Activated CD8-positive, alpha-beta memory T cell treated with anti-CD3 and anti-CD28 coated beads for 48 hours (primary cell): ENCODE measurements at regions not wholly inside any gene's neighbourhood (a gene's known extent, or its start where the extent isn't known, plus 50 kb on each side); places are given as distances from the start of the nearest gene placed in this dataset.
A peak's percentile ranks its signal among the peaks of the same experiment; 100 is the strongest.

ENCODE experiments used
- DNase-seq, 3 experiments: peaks; one replicate each; pipeline ENCODE4 v3.0.0-alpha.2; 2020; ENCODE audit warnings: low read depth in 2 of 3, low spot score in 2 of 3

DNA sequence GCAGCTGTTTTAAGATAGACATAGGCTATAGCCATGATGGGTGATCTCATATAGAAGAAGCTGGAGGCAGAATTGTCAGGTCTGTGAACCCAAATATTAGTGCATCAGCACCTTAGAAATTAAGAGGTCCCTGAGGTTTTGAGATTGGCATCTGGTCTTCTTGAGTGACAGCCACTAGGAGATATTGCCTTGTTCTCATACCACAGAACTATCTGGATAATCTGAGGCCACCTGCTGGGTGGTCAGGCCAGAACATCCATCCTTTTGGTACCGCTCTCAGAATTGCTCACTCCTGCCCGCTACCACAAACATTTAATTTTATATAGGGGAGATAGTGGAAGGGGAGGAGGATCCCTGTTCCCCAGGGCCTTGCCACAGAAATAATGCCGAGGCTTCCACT lies 210.6 kb upstream of the ZPLD1 start:
- DNase-seq, result no peak

DNA sequence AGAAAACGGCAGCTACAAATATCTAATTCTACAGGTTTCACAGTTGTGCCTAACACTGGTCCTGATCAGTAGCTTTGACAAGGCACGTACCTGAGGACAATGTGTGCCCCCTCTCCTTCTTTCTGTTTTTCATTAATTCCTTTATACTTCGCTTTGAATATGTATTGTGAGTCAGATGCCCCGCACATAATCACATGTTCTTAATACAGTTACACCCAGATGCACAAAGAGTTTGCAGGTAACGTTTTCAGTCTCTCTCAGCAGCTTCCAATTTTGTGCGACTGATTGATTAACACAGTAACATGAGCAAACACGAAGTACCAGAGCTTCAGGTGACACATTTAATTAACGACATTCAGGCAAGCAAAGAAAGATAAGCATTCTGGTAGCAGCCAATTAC lies 209.8 kb upstream of the ZPLD1 start:
- no peak for DNase-seq

DNA sequence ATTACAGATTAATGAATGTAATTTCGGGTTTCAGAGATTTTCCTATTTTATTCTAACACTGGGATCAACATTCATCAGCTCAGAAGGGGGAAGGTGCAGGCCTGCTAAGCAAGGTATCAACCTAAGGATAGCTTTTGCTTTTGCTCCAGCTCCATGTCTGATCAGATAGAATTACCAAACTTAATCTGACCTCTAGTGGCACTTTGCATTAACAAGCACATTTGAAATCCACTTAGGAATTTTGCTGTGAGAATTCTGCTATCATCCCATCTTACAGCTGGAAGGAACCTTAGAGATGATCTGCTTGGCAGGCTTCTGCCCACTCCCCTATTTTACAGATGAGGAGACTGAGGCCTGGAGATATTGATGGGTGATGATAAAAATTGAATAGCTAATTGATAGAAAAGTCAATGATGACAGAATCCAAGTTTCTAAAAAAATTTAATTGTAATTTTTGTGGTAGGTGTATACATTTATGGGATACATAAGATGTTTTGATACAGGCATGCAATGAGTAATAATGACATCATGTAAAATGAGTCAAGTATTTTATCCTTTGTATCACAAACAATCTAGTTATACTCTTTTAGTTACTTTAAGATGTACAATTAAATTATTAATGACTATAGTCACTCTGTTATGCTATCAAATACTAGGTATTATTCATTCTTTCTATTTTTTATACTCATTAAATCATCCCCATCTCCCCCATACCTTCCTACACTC lies 209.2 kb upstream of the ZPLD1 start:
- no peak for DNase-seq

DNA sequence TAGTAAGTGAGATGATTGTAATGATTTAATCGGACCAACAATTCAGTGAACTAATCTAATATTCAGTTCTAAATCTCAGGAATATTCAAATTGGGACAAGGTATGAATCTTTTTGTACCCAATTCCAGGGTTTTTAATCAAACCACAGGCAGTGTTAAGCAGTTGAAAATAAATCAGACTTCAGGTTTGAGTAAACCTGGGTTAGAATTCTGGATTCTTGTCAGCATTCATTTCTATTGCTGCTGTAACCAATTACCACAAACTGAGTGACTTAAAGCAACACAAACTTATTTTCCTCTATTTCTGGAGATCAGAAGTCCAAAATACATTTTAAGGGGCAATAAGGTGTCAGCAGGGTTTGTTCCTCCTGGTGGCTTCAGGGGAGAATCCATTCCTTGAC lies 208.4 kb upstream of the ZPLD1 start:
- DNase-seq, result no peak

DNA sequence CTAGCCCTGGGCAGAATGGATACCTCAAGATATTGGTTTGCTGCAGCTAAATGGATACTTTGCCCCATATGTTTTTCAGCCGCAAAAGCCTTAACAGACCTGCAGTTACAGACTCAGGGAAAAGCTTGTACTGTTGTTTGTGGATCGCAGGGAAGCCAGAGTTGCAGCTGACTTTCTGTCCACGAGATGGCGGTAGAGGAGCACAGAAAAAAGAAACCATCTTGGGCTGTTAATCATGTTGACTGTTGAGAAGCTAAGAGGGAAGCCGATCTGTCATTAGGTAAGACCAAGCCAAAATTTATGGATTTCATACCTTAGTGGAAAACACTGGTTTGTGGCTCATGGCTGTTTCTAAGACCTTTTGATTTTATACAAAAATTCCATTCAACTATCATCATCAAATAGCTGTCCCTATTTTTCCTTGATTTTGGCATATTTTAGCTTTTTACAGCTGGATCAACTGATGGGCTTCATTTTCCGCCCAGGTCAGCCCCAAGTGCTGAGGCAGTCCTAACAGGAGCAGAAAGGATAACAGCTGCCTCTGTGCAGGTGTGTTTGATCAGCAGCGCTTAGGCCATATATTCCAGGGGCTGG lies 205.7 kb upstream of the ZPLD1 start:
- DNase-seq, result peak; percentile 34 to 58 (median 40)

DNA sequence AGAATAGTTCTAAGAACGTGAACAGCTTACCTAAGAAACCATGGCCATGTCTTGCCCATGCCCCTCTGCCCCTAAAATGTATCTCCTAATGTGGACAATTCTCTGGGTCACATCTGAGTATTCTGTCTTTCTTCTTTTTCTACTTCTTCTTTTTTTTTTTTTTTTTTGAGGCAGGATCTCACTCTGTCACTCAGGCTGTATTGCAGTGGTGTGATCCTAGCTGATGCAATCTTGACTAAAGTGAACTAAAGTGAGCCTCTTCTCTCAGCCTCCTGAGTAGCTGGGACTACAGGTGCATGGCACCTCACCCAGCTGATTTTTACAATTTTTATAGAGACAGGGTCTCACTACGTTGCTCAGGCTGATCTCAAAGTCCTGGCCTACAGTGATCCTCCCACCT lies 204.8 kb upstream of the ZPLD1 start:
- DNase-seq, result no peak

DNA sequence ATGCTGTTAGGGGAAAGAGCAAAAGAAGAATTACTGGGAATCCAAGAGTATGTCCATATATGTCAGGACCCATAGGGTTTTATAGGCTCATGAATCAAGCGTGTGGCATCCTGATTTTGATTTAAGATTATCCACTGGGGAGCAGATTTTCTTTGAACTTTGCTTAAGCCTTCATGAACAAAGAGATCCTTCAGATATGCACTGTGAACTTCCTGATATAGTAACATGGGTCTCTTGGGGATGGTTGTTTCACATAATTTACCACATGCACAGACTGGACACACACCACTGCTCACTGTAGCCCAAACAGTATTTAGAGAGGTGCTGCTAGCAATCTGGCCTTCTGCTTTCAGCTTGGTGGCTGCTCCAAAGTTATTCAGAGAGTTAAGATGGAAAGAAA lies 200.9 kb upstream of the ZPLD1 start:
- no peak for DNase-seq

DNA sequence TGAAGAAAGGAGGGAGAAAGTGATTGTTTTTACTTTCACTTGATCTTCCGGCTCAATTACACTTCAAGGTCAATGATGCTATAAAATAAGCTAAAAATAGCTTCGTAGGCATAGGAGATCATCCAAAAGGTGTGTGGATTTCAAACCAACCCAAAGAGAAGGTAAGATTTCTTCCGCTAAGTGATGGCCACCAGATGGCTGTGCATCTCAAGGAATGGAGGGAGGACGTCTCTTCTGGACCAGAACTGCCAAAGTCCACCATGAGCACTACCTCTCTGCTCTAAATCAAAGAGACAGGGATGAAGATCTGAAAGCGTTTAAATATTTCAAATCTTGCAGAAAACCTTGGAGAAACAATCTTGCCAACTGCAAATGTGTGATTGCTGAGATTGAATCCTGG lies 199.1 kb upstream of the ZPLD1 start:
- no peak for DNase-seq

DNA sequence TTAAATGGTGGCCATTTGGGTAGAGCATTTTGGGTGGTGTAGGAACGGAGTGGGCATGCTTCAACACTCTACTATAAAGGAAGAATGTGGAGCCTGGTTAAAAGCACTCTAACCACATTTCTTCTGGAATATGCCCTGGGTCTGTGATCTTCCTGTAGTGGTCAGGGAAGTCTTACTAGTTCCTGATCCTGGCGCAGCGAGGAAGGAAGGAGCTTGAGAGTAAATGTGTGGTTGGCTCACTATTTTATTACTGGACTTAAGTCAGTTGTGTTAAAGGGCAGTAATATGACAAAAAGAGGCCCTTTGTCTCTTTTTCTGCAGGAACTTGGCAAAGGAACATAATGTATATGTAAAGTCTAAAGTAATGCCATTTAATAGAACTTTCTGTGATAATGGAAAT lies 197.6 kb upstream of the ZPLD1 start:
- no peak for DNase-seq

DNA sequence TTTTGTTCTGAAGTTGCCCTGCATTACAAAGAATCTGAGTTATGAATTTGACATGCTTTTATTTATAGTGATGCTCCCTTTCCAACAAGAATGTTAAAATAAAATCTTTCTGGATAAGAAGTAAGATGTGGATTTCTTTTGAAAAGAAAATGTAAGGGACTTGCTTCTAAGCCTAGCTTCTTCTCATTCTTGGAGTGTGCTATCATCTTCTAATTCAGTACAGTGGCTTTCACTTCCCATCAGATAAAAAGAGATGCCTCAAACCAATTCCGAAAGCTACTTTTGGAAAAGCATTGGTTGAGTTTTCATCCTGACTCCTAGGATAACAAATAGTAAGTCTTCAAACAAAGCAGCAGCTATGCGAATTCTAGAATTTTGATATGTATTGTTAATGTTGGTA lies 197.0 kb upstream of the ZPLD1 start:
- DNase-seq, result no peak

DNA sequence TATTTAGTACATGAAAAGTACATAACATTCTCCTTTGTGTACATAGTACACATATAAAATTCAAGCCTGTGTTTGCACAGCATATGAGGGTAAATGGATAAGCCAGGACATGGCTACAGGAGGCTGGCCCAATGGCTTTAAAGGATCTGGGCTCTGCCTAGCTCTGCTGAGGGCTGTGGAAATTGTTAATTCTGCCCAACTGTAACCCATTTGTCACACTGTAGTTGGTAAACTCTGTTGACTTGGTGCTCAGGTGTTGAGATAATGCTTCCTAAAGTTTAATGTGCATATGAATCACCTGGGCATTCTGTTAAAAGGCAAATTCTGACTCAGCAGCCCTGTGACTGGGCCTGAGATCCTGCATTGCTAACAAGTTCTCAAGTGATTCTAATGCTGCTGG lies 196.5 kb upstream of the ZPLD1 start:
- DNase-seq, result no peak

DNA sequence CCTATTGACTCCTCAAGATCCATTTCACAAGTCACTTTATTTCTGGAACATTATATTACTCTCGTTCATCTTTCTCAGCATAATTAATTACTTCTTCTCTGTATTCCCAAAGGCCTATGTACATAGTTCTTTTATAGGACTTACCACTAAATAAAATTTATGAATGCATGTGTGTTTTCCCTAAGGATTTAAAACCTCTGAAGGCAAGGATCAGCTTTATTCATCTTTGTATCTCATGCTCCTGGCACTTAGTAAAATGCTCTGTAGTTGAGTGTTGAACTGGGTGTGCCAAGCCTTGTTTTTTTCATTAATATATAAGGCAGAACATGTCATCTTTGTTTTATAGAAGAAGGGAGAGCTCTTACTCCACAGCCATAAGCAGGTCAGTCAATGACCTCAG lies 194.1 kb upstream of the ZPLD1 start:
- no peak for DNase-seq

DNA sequence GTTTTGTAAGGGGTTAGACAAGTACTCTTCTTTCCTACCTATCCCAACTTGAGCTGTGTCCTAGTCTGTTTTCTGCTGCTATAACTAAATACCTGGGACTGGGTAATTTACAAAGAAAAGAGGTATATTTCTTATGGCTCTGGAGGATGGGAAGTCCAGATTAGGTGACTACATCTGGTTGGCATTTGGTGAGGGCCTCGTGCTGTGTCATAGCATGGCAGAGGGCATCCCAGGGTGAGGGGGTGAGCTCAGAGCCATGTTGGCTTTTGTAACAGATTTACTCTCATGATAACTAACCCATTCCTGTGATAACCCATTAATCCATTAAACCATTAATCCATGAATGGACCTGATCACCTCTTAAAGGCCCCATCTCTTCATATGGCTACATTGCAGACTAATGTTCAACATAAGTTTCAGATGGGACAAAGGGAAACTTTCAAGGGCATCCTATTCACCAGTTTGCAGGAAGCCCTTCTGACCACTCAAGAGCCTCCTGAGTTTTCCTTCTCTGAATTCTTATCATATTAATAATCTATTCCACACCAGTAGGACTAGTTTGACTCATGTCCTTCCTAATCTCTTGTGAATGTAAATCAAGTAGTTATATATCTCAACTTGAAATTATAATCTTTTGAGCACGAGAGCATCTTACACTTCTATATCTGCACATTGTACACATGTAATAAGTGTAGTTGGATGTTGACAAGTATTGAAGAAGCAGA lies 185.7 kb upstream of the ZPLD1 start:
- no peak for DNase-seq

DNA sequence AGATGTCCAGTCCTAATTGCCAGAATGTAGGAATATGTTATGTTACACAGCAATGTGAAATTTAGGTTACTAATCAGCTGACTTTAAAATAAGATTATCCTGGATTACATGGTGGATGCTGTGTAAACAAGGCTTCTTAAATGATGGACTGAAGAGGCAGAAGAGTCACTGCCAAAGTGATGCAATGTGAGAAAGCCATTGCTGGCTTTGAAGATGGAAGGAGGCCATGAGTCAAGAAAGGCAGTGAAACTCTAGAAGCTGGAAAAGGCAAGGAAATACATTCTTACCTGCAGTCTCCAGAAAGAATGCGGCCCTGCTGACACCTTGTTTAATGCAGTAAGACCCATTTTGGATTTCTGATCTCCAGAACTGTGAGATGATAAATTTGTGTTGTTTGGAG lies 179.1 kb upstream of the ZPLD1 start:
- no peak for DNase-seq

DNA sequence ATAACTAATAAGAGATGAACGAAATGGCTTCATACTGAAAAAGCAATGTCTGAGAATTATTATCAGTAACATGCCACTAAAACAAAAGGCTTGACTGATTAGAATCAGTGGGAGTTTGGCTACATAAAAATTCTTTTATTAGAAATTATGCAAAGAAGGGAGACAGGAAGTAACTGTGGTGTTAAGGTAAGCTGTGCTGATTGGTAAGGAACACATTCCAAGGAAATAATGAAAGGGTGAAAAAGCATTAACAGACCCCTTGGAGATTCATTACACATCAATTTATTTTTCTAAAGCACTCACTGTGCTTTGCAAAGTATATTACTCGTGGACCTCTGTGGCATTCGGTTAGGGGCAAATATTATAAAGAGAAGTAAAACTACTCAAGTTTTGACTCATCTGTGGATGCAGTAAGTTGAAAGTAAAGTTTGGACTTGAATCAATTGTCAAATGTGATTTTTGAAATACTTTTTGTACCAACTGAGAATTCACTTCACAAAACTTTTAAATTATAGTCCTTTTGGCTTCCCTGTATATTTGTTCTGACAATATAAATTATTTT lies 176.1 kb upstream of the ZPLD1 start:
- no peak for DNase-seq

DNA sequence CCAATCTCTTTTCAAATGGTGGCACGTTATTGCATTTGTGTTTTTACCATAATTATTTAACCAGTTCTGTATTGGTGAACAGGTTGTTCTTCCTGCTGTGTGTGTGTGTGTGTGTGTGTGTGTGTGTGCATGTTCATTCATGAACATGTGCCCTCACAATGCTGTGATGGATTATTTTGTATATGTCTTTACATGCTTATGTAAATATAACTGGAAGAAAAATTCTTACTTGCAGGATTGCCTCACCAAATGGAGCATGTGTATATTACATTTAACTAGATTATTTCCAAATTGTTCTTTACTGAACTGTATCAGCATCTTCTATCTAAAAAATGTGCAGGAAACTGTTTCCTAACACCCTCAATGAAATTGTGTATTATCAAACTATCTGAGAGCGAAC lies 175.2 kb upstream of the ZPLD1 start:
- no peak for DNase-seq

DNA sequence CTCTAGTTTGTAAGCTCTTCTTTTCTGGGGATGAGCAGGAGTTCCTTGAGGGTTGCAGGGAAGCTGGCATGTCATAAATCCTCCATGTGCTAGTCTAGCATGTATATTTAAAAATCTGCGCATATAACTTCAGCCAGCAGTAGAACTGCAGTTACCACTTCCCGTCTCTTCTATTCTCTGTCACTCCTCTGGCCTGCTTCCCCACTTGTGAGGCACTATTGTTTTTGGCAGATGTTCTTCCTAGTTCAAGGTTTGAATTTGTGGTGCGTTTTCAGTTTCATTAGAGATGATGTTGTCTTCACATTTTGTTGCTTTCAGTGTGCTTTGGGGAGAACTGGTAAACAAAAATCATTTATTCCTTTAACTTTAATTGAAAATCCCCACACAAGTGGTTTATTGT lies 169.1 kb upstream of the ZPLD1 start:
- DNase-seq, result no peak

DNA sequence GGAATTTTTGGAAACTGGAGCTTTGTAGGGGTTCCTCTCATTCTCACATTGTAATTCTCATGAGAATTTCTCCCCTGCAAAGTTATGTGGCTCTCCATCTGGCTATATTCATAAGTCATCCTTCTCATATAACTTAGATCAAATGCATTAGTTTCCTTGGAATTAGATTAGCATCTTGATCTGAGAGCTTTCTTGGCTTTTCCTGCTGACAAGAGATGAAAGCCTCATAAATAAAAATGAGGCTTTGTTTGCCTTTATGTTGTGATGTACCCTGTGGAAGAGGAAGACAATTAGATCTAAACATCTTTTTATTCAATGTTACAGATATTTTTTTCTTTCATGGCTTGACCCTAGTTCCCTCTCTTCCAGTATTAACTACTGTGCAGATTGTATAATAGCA lies 165.4 kb upstream of the ZPLD1 start:
- no peak for DNase-seq

DNA sequence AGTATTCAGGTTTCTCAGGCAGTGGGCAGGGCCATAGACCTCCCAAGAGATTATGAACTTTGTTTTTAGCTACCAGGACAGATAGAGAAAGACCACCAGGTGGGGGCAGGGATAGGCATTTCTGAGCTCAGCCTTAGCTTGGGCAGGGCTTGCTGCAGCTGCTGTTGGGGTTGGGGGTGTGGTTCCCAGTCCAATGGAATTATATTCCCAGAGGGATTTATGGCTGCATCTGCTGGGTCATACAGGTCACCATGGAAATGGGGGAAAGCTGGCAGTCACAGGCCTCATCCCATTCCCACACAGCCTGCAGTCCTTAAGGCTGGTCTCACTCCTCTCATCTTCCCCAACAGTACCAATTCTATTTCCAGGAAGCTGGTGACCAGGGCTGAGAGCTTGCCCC lies 144.6 kb upstream of the ZPLD1 start:
- no peak for DNase-seq

DNA sequence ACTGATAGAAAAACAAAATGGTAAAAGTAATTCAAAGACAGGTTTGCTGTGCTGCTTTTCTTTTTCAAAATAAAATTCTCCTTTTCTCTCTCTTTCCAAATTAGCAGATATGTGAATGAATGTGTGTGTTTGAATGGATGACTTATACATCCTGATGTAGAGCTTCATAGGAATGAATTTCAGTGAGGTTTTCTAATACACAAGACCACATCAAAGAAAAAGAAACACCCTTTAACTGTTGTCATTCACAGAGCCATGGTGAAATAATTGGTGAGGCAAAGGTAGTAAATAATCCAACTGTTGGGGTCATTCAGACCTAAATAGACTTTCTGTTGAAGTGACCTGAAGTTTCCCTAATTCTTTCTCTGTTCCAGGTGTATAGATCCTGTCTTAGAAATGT lies 139.1 kb upstream of the ZPLD1 start:
- DNase-seq, result no peak

DNA sequence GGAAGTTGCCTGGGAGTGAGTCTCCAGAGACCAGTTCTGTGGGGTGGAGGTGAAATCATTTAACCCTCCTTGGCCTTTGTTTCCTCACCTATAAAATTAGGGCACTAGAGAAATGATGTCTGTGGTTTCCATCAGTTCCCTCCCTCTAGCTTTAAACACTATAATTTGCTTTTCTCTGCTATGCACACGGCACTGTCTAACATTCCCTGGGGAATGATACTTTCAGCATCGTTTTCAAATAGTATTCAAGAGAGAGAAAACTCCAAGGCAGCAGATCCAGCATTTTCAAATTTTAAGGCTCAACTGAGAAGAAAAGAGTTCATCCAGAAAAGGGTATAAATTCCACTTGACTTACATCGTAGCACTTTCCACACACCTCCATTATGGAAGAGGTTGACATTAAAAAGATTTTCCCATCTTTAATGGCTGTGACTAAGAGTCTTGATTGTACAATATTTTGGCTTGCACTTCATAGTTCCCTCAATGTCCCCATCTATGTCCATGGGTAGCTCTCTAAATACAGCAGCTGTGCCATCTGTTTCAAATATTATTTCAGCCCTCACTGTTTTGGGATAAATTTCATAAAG lies 137.7 kb upstream of the ZPLD1 start:
- no peak for DNase-seq
